Prostate gland (tissue), 2 donors: ENCODE measurements at regions not wholly inside any gene's neighbourhood (a gene's known extent, or its start where the extent isn't known, plus 50 kb on each side); places are given as distances from the start of the nearest gene placed in this dataset.

Experiments used
- DNase-seq: peaks from one replicate; pipeline ENCODE4 v3.0.0-alpha.2; 2019; ENCODE audit warnings: low spot score
- H3K27ac ChIP-seq, 2 donors: fragments of 200-600 bp; sonication (generic); 2 replicates each; pipeline ENCODE4 v1.5.1; 2017 to 2019
- H3K27me3 ChIP-seq: fragments of 200-600 bp; sonication (generic); replicated peaks from 2 replicates; pipeline ENCODE4 v1.5.1; 2019; ENCODE audit not compliant: insufficient read depth
- H3K36me3 ChIP-seq, 2 donors: fragments of 200-600 bp; sonication (generic); 1 replicate in 1 of 2; 2 replicates in 1 of 2; pipeline versions ENCODE4 v1.5.1 to v1.8.1; 2017 to 2019
- H3K4me1 ChIP-seq: fragments of 200-600 bp; sonication (generic); replicated peaks from 2 replicates; pipeline ENCODE4 v1.5.1; 2019
- H3K4me3 ChIP-seq, 2 donors: fragments of 200-600 bp; sonication (generic); 2 replicates each; pipeline ENCODE4 v1.5.1; 2017 to 2019
- H3K9me3 ChIP-seq: fragments of 200-600 bp; sonication (generic); 2 replicates; pipeline ENCODE4 v1.5.1; 2017
- POLR2A ChIP-seq: fragments of 450-650 bp; IDR thresholded peaks from one replicate; pipeline ENCODE4 v1.6.1; 2016; ENCODE audit warnings: antibody characterized with exemption, mild to moderate bottlenecking
- POLR2AphosphoS5 ChIP-seq: sonication (generic); formaldehyde crosslinking; IDR thresholded peaks from one replicate; pipeline ENCODE4 v1.6.1; 2017; ENCODE audit warnings: antibody characterized with exemption
- WGBS: methylation state at CpG from one replicate; pipeline ENCODE4 v1.1.5; 2018; 5-methylcytosine and 5-hydroxymethylcytosine counted together
- intact Hi-C: fragments of 100-400 bp; cut with DNase I; formaldehyde crosslinking; loops from one replicate; pipeline ENCODE4 v1.14.2; 2022
- TF ChIP-seq, protein P1 (sequence below), 4 experiments: fragments of 200-600 bp in 2 of 4; fragments of 450-650 bp in 2 of 4; sonication (generic) in 2 of 4; IDR thresholded peaks; 1 replicate in 3 of 4; 2 replicates in 1 of 4; pipeline ENCODE4 v1.5.1; 2016 to 2019; ENCODE audit warnings: antibody characterized with exemption in 4 of 4, mild to moderate bottlenecking in 2 of 4, moderate library complexity in 2 of 4

DNA sequence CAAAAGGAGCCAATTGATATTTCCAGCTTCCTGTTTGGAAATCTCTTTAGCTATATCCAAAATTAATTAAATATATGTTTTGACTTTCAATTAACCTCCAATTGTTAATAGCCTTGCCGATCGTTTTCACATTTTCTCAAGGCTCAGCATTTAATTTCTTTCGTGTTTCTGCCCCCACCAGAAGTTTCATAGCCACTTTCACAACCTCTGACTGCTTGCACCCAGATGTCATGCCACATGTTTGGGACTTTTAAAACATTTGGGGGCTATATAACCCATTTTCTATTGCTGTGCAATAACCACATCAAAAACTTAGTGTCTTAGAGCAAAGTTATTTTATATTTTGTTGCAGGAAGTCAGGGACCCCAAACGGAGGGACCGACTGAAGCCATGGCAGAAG is 510.6 kb upstream of the CNTNAP2 start:
- Histone ChIP-seq H3K4me3 (no peak overlapping the region), H3K9me3 (no peaks in the 10 kb centered on the region)
- intact Hi-C loops: no loop called here

DNA sequence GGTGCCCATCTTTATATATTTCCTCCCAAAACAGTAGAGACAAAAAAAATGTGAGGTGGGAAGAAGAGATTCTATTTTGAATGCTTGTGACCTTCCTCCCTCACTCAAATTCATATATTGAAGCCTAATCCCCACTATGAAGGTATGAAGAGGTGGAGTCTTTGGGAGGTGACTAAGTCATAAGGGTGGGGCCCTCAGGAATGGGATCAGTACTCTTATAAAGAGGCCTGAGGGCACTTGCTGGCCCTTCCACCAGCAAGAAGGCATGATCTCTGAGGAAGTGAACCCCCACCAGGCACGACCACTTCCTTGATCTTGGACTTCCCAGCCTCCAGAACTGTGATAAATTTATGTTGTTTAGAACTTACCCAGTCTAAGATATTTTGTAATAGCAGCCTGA is 517.2 kb upstream of the CNTNAP2 start:
- no peaks in the 10 kb centered on the region for H3K36me3 ChIP-seq
- WGBS: 78% methylated on average over 1 of the region's 1 CpG
- DNase-seq: no peak
- H3K4me3 ChIP-seq: no peak overlapping the region
- H3K27ac ChIP-seq: no peak overlapping the region
- no peaks in the 10 kb centered on the region for H3K4me1 ChIP-seq
- intact Hi-C loops: no loop called here
- TF ChIP-seq POLR2AphosphoS5 (no peak), POLR2A (no peak)
- TF ChIP-seq, protein P1, sequence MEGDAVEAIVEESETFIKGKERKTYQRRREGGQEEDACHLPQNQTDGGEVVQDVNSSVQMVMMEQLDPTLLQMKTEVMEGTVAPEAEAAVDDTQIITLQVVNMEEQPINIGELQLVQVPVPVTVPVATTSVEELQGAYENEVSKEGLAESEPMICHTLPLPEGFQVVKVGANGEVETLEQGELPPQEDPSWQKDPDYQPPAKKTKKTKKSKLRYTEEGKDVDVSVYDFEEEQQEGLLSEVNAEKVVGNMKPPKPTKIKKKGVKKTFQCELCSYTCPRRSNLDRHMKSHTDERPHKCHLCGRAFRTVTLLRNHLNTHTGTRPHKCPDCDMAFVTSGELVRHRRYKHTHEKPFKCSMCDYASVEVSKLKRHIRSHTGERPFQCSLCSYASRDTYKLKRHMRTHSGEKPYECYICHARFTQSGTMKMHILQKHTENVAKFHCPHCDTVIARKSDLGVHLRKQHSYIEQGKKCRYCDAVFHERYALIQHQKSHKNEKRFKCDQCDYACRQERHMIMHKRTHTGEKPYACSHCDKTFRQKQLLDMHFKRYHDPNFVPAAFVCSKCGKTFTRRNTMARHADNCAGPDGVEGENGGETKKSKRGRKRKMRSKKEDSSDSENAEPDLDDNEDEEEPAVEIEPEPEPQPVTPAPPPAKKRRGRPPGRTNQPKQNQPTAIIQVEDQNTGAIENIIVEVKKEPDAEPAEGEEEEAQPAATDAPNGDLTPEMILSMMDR (IDR thresholded peaks at IDR 0.05): no peak
- H3K9me3 ChIP-seq: no peaks in the 10 kb centered on the region
- no peaks in the 10 kb centered on the region for H3K27me3 ChIP-seq

More for the DNA sequence above, 510.6 kb upstream of the CNTNAP2 start:
- TF ChIP-seq, protein P1 (IDR thresholded peaks at IDR 0.05): no peak
- TF ChIP-seq POLR2A (no peak), POLR2AphosphoS5 (no peak)
- no peak for DNase-seq
- 70% methylated on average over 5 of the region's 5 CpGs for WGBS
- H3K27me3 ChIP-seq: no peaks in the 10 kb centered on the region
- no peak overlapping the region for H3K27ac ChIP-seq
- H3K36me3 ChIP-seq: no peaks in the 10 kb centered on the region
- H3K4me1 ChIP-seq: no peaks in the 10 kb centered on the region

DNA sequence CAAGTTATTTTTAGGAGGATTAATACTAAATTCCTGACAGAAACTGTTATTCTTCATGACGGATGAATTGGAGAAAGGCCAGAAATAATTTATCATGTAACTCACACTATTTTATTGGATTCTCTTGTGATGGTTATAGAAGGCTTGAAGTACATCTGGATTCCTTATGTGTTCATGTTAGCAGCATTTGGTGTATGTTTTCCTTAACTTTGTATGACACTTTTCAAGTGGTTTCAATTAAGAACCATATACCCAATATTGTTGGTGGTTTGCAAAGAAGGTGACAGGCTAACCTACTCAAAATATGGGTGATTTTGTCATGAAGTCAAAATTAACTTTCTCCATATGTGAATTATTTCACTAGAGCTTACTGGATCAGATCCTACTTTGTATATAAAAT is 532.2 kb upstream of the CNTNAP2 start:
- H3K4me3 ChIP-seq: no peak overlapping the region
- H3K4me1 ChIP-seq: no peaks in the 10 kb centered on the region
- no peak overlapping the region for H3K27ac ChIP-seq
- TF ChIP-seq, protein P1 (IDR thresholded peaks at IDR 0.05): no peak
- TF ChIP-seq POLR2AphosphoS5: no peak
- 79% methylated on average over 1 of the region's 1 CpG for WGBS
- intact Hi-C loops: no loop called here
- no peaks in the 10 kb centered on the region for H3K9me3 ChIP-seq
- H3K27me3 ChIP-seq: no peaks in the 10 kb centered on the region
- H3K36me3 ChIP-seq: no peaks in the 10 kb centered on the region
- no peak for DNase-seq

DNA sequence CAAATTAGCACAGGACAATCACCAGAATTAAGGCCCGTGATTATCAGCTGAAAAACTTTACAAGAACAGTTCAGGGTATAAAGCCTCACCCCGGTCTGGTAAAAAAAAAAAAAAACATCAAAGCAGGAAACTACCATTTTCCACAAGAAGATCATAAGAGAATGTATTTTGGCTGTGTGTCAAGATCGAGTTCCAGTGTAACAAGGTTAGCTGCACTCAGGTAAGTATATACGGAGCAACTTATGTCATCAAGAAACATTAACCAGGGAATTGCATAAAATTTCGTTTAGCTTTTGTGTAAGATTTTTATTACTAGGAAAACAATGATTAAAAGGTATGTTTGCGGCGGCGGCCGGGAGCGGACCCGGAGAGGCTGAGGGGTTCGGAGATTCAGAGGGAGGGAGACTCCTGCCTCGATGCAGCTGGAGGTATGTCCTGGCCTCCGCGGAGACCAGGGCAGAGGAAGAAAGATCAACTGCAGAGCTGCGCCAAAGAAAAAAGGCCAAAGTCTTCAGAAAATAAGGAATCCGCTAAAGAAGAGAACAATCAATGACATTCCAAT is 533.8 kb upstream of the CNTNAP2 start:
- no peaks in the 10 kb centered on the region for H3K9me3 ChIP-seq
- 69% methylated on average over 17 of the region's 17 CpGs for WGBS
- no peak overlapping the region for H3K4me3 ChIP-seq
- H3K4me1 ChIP-seq: no peaks in the 10 kb centered on the region
- intact Hi-C loops: no loop called here
- no peaks in the 10 kb centered on the region for H3K36me3 ChIP-seq
- TF ChIP-seq, protein P1 (IDR thresholded peaks at IDR 0.05): no peak
- TF ChIP-seq POLR2A: no peak
- TF ChIP-seq POLR2AphosphoS5: no peak
- H3K27me3 ChIP-seq: no peaks in the 10 kb centered on the region
- H3K27ac ChIP-seq: no peak overlapping the region
- DNase-seq: no peak

DNA sequence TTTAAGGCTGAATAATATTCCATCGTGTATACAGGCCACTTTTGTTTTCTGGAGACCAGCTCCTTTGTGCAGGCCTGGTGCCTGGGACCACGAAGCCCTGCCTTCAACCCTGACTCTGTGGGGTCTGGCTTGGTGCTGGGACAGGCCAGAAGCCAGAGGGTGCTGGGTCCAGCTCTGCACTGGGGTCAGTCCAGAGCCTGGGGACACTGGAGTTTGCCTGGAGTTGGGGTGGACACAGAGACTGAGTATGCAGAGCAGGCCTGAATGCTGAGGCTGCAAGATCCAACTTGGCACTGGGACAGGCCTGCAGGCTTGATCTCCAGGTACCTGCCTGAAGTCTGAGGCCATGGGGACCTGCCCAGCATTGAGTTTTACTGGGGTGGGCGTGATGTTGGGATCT is 558.8 kb upstream of the CNTNAP2 start:
- intact Hi-C loops: no loop called here
- no peaks in the 10 kb centered on the region for H3K27me3 ChIP-seq
- no peaks in the 10 kb centered on the region for H3K9me3 ChIP-seq
- H3K27ac ChIP-seq: no peak overlapping the region
- H3K36me3 ChIP-seq: no peaks in the 10 kb centered on the region
- H3K4me3 ChIP-seq: no peak overlapping the region
- 69% methylated on average over 3 of the region's 3 CpGs for WGBS
- no peak for TF ChIP-seq POLR2A
- TF ChIP-seq POLR2AphosphoS5: no peak
- TF ChIP-seq, protein P1 (IDR thresholded peaks at IDR 0.05): no peak
- no peak for DNase-seq
- no peaks in the 10 kb centered on the region for H3K4me1 ChIP-seq
